Activated T-cell treated with anti-CD3 and anti-CD28 coated beads for 24 hours (primary cell): ENCODE measurements at regions not wholly inside any gene's neighbourhood (a gene's known extent, or its start where the extent isn't known, plus 50 kb on each side); places are given as distances from the start of the nearest gene placed in this dataset.
"Not testable (repeated sequence)": the region's sequence is repeated elsewhere in the genome, so short reads cannot be mapped to it uniquely, and the experiment has no call there.

Experiments used
- DNase-seq: peaks from one replicate; pipeline ENCODE4 v3.0.0-alpha.2; 2020; ENCODE audit warnings: low read depth

DNA sequence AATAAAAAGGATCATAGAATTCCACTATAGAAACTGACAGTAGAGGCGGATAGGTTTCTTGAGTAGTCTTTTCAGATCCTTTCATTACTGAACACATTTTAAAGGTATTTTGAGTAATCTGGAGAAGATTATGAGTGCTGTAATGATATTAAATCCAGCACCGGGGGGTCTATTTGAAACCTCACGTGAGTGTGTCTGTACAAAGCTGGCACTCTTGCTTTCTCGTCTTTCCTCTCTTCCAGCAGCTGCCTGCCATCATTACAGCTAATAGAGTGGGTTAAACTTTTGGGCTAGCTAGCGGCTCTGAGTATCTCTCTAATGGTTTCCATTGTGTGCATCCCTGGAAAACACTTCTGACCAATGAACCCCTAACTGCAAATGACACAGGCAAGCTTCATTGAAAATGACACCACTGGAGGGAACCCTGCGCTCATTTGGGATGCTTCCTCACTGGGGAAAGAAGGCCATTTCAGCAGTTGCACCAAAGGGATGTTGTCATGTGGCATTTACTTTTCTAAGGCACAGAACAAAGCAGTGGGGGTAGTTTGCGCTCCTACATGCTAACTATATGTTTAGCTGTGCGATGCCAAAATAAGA lies 101.0 kb downstream of the HRH4 start:
- no peak for DNase-seq

DNA sequence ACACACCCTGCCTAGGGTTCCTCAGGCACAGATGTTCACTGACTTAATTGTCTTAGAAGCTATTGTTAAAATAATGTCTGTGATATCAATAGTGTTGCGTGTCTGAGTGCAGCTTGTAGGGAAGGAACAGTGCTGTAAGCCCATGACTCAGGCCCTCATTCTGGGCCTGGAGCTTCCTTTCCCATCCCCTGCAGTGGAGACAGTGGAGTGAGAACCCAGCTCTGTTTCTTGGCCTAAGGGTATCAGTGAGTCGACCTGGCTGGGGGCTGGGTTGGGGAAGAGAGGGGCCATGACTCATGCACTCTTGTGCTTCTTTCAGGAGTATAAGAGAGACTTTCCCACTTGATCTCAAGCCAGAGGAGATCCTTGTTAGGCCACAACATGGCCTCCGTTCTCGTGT lies 106.8 kb downstream of the HRH4 start:
- DNase-seq, result no peak

DNA sequence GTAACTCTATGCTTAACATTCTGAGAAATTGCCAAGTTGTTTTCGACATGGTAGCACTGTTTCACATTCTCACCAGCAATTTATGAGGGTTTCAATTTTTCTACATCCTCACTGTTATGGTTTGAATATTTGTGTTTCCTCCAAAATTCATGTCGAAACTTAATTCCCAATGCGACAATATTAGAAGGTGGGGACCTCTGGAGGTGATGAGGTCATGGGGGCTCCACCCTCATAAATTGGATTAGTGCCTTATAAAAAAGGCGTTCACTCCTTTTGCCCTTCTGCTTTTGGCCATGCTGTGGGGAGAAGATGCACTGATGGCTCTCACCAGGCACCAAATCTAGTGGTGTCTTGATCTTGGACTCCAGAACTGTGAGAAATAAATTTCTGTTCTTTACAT lies 110.3 kb downstream of the HRH4 start:
- no peak for DNase-seq

DNA sequence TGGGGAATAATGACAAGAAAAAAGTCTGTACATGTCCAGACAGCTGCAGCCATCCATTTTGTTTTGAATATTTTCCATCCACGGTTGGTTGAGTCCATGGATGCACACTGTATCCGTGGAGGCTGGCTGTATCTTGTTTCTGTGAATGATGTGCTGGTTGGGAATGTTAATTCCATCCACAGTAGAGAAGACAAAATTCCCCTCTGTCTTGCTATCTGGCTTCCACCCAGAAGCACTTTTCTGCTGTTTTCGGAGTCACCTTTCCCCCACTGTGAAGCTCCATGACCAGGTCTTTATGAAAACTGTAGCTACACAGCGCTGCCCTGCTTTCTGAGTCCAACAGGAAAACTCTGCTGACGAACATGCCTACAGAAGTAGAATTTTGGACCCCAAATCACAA lies 122.3 kb downstream of the HRH4 start:
- no peak for DNase-seq

DNA sequence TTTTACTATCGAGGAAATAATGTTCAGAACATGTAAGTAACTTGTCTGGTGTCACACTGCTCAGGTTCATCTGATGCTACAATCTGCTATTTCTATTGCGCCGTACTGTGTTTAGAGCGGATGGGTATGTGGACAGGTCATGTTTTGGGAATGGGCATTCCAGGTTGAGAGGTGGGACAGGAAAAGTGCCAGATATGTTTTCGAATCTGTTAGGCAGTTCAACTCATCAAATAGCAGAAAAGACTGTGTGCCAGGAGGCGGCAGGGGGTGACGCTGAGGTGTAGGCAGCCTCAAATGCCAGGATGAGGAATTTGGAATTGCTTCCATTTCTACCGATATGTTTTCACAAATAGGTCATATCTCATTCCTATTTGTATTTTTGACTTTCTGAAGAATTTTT lies 123.8 kb downstream of the HRH4 start:
- no peak for DNase-seq

DNA sequence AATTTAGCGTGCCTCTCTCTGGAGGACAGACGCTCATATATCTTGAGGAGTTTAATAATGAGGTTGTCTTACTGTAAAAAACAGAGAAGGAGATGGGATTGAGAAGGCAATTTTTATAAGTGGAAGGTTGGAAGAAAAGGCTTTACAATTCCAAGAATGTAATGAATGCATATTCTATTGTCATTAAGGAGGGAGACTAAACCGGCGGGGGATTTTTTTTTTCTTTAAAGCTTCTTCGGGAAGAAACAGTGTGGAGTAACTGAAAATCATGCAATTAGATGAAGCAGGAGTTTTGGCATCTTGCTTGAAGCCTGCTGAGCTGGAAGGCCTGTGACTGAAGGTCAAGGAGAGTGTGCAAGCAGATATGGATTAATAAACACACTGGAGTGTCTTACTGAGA lies 124.4 kb downstream of the HRH4 start:
- DNase-seq, result no peak

DNA sequence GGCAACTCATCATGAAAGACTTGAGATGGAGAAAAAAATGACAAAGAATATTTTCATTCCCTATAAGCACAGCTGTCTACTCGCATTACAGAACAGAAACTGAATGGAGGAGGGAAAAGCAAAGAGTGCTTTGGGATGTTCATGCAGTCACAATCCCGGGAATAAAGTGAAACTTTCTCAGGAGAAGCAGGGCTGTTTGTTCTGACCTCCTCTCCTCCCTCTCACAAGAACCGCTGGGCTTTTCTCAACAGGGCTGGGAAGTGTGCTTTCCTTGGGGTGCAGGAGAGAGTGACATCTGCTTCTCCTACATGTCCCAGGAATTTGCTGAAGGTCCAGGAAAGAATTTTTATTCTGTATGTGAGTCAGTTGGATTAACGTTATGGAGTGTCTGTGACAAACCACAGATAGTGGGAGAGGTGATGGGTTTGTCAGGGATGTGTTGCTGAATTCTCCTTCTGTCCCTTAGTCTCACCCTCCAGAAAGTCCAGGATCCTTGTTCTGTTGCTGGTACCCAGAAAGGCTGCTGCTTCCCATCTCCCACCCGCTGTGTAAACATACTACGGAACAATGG lies 125.6 kb downstream of the HRH4 start:
- DNase-seq, result no peak

DNA sequence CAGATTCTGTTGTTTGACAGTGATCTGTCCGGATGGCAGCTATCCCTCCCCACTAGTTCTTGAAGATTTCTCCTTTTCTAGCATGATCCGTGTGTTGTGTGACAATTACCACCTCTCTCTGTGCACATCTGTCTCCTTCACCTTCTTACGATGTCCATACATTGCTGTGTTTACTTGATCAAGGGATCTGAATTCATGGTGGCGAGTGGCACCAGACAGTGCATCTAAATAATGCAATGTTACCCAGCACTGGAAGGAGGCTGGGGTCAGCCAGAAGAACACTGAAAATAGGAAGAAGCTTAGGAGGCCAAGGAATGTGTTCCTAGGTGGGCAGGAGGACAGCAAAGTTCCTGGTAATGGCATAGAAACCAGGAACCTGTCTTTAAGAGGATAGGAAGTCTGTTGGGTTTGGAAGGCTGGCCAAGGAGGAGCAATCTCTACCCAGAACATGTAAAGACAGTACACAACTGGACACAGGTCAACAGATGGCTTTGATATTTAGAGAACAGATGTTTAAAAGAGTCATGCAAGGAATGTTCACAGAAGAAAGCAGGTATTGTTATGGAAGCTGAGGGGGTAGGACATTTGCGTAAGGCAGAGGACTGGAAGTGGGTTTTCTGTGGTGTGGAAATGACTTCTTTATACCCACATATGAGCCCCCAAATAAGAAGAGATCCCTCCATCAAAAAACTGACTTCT lies 126.4 kb downstream of the HRH4 start:
- DNase-seq, result no peak

DNA sequence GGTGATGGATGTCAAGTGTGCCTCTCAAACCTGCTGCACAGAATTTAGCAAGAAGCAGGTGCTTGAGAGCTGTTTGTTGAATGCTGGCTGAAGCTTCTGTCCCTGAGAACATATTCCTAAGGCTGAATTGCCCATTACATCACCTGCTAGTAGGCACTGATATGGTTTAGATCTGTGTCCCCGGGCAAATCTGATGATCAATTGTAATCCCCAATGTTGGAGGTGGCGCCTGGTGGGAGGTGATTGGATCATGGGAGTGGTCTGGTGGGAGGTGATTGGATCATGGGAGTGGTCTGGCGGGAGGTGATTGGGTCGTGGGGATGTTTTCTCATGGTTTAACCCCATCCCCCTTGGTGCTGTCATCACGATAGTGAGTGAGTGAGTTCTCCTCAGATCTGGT lies 128.0 kb downstream of the HRH4 start:
- no peak for DNase-seq

DNA sequence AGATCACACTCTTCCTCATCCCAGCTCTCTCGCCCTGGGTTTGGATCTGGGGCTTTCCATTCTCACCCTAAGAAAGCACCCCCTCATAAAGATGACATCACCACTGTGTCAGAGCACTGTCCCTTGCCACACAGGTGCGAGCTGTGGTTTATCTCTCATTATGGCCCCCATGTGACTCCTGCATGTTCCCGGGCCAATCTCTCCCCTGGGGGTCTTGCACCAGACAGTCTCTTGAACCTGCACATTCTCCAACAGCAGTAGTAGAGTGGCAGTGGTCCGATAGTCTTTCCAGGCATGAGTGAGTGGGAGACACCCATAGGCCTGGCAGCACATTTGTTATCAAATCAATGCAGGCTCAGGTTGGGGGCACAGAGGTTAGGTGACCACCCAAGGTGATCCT lies 130.5 kb downstream of the HRH4 start:
- DNase-seq, result no peak

DNA sequence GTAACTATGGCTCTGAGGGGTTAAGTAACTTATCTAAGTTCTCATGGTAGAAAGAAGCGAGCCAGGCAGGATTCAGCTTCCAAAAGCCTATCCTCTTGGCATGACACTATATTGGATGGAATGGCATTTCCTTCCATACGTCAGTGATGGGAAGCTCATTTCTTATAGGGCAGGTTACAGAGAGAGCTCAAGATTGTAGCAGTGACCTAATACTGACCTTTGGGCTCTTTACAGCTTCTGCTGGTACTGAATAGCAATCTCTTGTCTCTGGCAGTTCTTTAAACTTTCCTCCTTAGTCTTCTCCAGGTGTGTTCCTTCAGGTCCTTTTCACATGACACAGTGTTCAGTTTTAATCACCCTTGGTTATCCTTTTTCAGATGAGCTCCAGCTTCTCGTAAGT lies 133.0 kb downstream of the HRH4 start:
- no peak for DNase-seq

DNA sequence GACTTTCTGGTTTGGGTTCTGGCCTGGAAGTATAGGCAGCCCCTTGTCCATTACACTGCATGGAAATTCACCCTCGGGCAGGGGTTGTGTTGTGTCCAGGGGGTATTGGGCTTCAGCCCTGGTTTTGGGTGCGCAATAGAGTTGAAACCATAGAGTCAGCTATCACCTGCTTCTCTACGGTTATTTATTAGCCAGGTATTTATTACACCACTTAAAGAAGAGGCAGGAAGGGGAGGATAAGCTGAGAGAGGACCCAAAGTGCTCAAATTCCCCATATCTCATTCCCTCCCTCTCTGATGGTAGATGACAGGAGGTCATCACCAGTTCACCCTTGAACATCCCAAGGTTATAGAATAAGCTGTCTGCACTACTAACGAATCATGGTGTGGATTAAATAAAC lies 133.4 kb downstream of the HRH4 start:
- no peak for DNase-seq

DNA sequence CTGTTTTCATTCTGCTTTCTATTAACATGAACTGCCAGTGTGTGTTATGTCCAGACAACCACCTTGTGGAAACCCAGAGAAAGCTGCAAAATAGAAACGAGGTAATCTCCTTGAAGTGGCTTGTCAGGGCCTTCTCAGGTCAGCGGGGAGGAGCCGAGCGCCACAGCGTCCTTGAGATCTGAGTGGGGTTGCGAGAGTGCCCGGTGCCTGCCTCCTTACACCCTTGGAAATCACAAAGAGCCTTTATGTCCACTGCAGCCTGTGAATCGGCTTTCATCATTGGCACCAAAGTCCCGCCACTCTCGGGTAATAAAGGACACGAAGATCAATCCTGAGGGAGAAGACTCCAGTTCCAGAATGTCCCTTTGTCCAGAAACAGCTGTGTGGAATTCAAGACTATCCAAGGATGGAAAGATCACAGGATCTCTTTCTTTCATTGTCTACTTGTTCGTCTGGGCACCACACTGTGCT lies 135.2 kb downstream of the HRH4 start:
- DNase-seq, result no peak

DNA sequence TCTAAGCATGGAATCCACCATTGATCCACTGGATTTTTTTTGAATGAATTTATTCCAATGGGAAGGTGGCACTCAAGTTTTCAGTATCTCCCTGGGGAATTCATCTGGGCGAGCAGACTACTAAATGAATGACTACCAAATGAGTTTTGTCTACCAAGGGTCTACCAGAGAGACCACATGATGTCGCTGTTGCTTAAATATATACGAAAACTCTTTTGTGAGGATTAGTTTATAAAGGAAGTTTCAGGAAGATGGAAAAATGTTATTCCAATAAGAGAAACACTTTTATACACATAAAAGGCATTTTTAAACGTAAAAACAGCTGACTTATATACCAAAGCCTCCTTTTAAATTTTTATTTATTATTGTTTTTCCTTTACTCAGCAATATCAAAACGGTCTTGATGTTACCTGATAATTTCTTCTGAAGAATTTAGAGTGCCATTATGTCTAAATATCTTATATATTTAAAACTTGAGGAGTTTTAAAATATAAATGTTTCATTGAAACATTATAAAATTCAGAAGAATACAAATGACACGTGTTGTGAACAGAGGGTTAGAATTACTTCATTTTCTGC lies 139.7 kb downstream of the HRH4 start:
- no peak for DNase-seq

DNA sequence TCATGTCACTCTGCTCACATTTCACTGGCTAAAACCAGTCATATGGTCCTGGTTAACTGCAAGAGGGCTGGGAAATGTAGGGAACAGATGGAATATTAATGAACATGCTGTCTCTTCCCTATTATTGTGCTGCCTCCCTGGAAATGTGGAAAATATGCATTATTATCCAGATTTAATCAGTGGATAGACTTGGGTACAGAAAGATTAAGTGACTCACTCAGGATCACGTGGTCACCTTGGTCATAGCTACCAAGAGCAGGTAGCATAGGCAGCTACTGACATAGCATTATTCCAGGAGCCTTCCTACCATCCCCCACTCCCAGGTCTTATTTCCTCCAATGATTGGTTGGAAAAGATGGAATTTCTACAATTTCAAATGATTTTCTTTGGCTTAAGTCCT lies 141.1 kb downstream of the HRH4 start:
- no peak for DNase-seq

DNA sequence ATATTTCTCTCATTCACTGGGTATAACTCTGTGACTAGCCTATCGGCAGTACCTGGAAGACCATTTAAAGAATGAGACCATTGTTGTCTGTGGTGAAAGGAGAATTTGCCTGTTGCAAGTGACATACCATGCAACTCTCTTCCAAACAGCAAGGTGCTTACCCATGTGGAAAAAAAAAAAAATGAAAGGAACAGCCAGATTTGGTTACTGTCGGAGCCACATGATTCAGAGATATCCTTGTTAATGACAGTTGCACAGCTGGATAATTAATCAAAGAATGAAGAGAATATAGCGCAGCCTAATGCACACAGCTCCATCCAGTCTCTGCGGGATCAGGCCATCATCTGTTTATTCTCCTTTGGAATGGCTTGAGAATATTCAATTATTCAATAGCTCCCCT lies 141.8 kb downstream of the HRH4 start:
- no peak for DNase-seq

DNA sequence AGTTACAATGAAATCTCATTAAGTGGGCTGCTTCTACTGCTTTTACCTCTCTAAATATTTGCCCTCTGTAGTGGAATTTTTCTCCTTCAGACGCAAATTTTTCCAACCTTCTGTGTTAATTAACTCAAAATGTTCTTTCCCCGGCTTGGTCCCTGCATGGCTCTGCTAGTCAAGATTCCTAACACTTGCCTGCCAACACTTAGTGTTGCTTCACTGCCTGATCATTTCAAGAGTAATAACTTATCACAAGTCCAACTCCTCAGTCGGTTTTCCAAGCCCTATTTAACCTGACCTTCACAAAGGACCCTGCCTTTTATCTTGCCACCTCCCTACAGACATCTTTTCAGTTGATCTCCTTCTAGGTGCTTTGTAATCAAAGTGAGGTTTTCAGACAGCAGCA lies 142.7 kb downstream of the HRH4 start:
- no peak for DNase-seq

DNA sequence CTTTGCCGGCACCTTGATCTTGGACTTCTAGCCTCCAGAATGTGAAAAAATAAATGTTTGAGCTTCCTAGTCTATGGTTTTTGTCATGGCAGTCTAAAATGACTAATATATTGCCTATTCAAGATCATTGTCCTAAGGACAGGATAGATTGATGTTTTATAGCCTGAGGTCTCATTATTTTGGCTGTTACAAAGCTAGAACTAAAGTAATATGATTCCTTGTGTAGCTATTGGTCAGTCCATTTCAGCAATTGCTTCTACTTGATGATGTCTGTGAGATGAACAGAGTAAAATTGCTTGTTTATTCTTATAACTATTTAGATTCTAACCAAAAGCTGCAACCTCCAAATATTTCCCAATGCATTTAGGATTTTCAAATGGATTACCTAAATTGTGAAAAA lies 145.0 kb downstream of the HRH4 start:
- DNase-seq, result no peak

DNA sequence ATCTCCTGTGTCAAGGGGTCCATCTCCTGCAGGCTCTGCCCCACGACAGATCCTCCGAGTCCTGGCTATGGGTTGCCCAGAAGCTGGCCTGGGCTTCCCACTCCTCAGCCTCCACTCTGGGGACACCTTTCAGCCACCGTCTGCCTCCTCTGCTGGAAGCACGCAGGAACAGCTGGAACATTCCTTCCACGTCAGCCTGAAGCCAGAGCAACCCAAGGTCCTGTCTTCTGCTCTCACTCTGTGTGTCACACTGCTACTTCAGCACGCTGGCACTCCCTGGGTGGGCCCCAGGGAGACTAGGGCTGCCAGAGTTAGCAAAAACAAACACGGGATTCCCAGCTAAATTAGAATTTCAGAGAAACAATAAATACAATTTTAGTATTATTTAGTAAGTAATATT lies 148.8 kb downstream of the HRH4 start:
- no peak for DNase-seq

DNA sequence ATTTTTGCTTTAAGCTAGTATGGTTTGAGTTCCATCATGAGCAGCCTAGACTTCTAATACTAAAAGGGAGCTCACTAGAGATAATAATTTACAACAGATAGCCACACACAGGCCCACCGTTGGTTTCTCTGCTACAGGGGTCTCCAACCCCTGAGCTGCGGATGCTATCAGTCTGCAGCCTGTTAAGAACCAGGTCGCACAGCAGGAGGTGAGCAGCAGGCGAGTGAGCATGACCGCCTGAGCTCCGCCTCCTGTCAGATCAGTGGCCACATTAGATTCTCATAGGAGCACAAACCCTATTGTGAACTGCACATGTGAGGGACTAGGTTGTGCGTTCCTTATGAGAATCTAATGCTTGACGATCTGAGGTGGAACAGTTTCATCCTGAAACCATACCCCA lies 150.6 kb downstream of the HRH4 start:
- no peak for DNase-seq

DNA sequence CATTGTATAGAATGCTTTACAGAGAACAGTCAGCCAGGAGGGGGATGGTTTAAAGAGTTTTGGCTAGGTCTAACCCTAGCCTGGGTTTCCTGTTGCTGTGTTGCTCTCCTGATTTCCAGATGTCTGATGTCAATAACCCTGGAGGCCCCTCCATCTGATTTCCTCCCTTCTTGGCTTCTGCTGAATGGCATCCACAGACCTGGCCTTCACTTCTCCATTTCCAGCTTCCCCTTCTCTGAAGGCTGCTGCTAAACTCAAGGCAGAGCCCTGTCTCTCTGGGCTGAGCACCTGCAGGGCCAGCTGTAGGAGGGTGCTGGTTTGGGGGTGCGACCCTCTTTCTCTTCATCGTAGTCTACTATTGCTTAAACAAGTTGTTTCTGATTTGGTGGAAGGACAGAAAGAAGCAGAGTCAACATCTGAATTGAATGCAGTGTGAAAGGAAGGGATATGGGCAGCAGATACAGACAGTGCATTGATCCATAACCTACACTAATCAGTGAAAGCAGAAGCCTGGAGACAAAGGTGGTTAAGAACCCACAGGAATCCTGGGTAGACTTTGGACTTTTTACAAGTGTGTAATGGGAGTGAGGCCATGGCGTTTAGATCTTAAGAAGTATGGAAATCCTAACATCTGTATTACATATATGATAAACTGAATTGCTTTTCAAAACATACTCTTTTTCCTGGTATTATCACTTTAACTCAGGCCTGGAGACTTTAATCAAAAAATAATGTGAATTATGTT lies 153.6 kb downstream of the HRH4 start:
- no peak for DNase-seq

DNA sequence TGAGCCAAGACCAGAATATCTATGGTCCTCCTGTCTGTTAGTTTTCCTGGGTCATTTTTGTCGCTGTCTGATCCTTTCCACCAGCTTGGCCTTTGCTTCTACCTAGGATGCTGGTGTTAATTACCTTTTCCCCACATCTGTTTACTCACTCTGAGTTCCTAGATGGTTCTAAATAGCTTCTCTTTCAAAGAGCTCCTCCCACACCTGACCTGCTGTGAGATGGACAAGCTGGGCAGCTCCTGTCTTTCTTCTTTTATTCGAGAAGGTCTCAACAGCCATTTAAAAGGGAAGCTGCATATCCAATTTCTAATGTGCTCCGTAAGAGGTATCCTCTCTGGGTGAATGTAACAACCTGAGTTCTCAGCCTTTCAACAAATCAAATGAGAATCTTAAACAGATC lies 156.2 kb downstream of the HRH4 start:
- DNase-seq, result no peak

DNA sequence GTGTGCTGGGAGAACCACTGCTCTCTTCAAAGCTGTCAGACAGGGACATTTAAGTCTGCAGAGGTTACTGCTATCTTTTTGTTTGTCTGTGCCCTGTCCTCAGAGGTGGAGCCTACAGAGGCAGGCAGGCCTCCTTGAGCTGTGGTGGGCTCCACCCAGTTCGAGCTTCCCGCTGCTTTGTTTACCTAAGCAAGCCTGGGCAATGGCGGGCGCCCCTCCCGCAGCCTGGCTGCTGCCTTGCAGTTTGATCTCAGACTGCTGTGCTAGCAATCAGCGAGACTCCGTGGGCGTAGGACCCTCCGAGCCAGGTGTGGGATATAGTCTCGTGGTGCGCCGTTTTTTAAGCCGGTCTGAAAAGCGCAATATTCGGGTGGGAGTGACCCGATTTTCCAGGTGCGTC lies 164.0 kb downstream of the HRH4 start:
- not testable (repeated sequence) for DNase-seq
